B cell (primary cell): ENCODE measurements at regions not wholly inside any gene's neighbourhood (a gene's known extent, or its start where the extent isn't known, plus 50 kb on each side); places are given as distances from the start of the nearest gene placed in this dataset.

Experiments
- ATAC-seq: fragments of 200-7000 bp; cut with Tn5 transposase; one replicate; pipeline ENCODE4 v1.10.0; 2021; ENCODE audit warnings: low read depth, mild to moderate bottlenecking, moderate number of reproducible peaks, moderate library complexity
- CTCF ChIA-PET: fragments of 350-600 bp; sonication (Branson Sonifier 250); formaldehyde crosslinking; loops from one replicate; lab custom pipeline; 2021; ENCODE audit warnings: antibody characterized with exemption, inconsistent platforms; lab: Charles Lee
- POLR2A ChIA-PET: fragments of 350-600 bp; sonication (Branson Sonifier 250); formaldehyde crosslinking; loops from one replicate; lab custom pipeline; 2021; ENCODE audit warnings: antibody characterized with exemption; lab: Charles Lee
- DNase-seq: peaks from one replicate; pipeline ENCODE4 v3.0.0; 2013
- H2AFZ ChIP-seq: 2 replicates; pipeline ENCODE4 v1.6.1; 2012; ENCODE audit warnings: mild to moderate bottlenecking, low read depth, low read length; ENCODE audit not compliant: insufficient read depth, poor library complexity, severe bottlenecking
- H3K27ac ChIP-seq, 2 donors: 1 replicate in 1 of 2; 2 replicates in 1 of 2; pipeline ENCODE4 v1.5.1; 2012 to 2013; ENCODE audit warnings: low read length in 2 of 2, mild to moderate bottlenecking in 2 of 2, moderate library complexity in 1 of 2
- H3K27me3 ChIP-seq, 4 experiments: fragments of 200-600 bp in 1 of 4; sonication (generic) in 1 of 4; replicated peaks in 1 of 4; 1 replicate in 2 of 4; 2 replicates in 2 of 4; pipeline versions ENCODE4 v1.6.1 to v1.7.0; 2013 to 2016; ENCODE audit warnings: low read length in 3 of 4, mild to moderate bottlenecking in 2 of 4, mixed read lengths in 1 of 4, moderate library complexity in 1 of 4; ENCODE audit not compliant: insufficient read depth in 4 of 4, control insufficient read depth in 3 of 4; ENCODE audit errors: control extremely low read depth in 1 of 4
- H3K36me3 ChIP-seq, 2 experiments: replicated peaks in 1 of 2; 1 replicate in 1 of 2; 2 replicates in 1 of 2; pipeline versions ENCODE4 v1.6.1 to v1.7.1; 2013; ENCODE audit warnings: low read length in 1 of 2; ENCODE audit not compliant: insufficient read depth in 2 of 2, control insufficient read depth in 1 of 2; ENCODE audit errors: control extremely low read depth in 1 of 2, extremely low read depth in 1 of 2
- H3K4me1 ChIP-seq, 2 donors: fragments of 200-600 bp in 1 of 2; sonication (generic) in 1 of 2; 1 replicate in 1 of 2; 2 replicates in 1 of 2; pipeline versions ENCODE4 v1.5.1 to v1.6.1; 2013 to 2017; ENCODE audit warnings: low read length in 2 of 2; ENCODE audit not compliant: control insufficient read depth in 2 of 2, insufficient read depth in 2 of 2
- H3K4me2 ChIP-seq: replicated peaks from 2 replicates; pipeline ENCODE3; 2012; ENCODE audit warnings: mild to moderate bottlenecking, low read depth, low read length; ENCODE audit not compliant: poor library complexity, severe bottlenecking
- H3K4me3 ChIP-seq, 5 experiments: fragments of 200-600 bp in 1 of 5; sonication (generic) in 1 of 5; 1 replicate in 3 of 5; 2 replicates in 2 of 5; pipeline versions ENCODE4 v1.5.1 to v1.7.0; 2011 to 2016; ENCODE audit warnings: low read length in 4 of 5, mild to moderate bottlenecking in 4 of 5, low read depth in 2 of 5, control low read depth in 1 of 5, moderate library complexity in 1 of 5; ENCODE audit not compliant: insufficient read depth in 1 of 5; ENCODE audit errors: control extremely low read depth in 1 of 5, extremely low read depth in 1 of 5
- H3K79me2 ChIP-seq: fragments of 200-600 bp; sonication (generic); one replicate; pipeline ENCODE4 v1.6.0; 2016; ENCODE audit warnings: low read length; ENCODE audit not compliant: control insufficient read depth, insufficient read depth
- H3K9ac ChIP-seq: fragments of 200-600 bp; sonication (generic); 2 replicates; pipeline ENCODE4 v1.6.1; 2017; ENCODE audit warnings: mild to moderate bottlenecking, low read length, moderate library complexity
- H3K9me3 ChIP-seq, 3 donors: one replicate each; pipeline versions ENCODE4 v1.6.1 to v1.7.1; 2013; ENCODE audit warnings: low read length in 2 of 3; ENCODE audit not compliant: control insufficient read depth in 2 of 3, insufficient read depth in 1 of 3; ENCODE audit errors: control extremely low read depth in 1 of 3
- H4K20me1 ChIP-seq: 2 replicates; pipeline ENCODE4 v1.6.0; 2012; ENCODE audit warnings: mild to moderate bottlenecking, low read length; ENCODE audit not compliant: insufficient read depth, control insufficient read depth, poor library complexity, severe bottlenecking
- H3K27ac Mint-ChIP-seq: one replicate; pipeline ENCODE4 v1.8.0; 2021; ENCODE audit warnings: mixed read lengths
- H3K27me3 Mint-ChIP-seq: one replicate; pipeline ENCODE4 v1.8.0; 2021; ENCODE audit warnings: mixed read lengths
- H3K4me1 Mint-ChIP-seq: one replicate; pipeline ENCODE4 v1.8.0; 2021; ENCODE audit warnings: mixed read lengths
- H3K4me3 Mint-ChIP-seq: one replicate; pipeline ENCODE4 v1.8.0; 2021; ENCODE audit warnings: mixed read lengths
- H3K9me3 Mint-ChIP-seq: one replicate; pipeline ENCODE4 v1.8.0; 2022; ENCODE audit warnings: mixed read lengths; ENCODE audit not compliant: insufficient read depth
- EZH2 ChIP-seq: IDR thresholded peaks from 2 replicates; pipeline ENCODE4 v1.6.1; 2012; ENCODE audit warnings: borderline replicate concordance, low read depth, mild to moderate bottlenecking, moderate library complexity, low read length; ENCODE audit not compliant: insufficient read depth, poor library complexity, severe bottlenecking
- WGBS: methylation state at CpG from one replicate; pipeline ENCODE4 v1.1.5; 2013; ENCODE audit warnings: missing lambda C conversion rate; ENCODE audit not compliant: insufficient coverage; 5-methylcytosine and 5-hydroxymethylcytosine counted together
- intact Hi-C: fragments of 100-400 bp; cut with micrococcal nuclease; formaldehyde crosslinking; loops from one replicate; pipeline ENCODE4 v1.10.0; 2022
- TF ChIP-seq, protein P1 (sequence below): fragments of 200-600 bp; IDR thresholded peaks from one replicate; pipeline ENCODE4 v1.8.0; 2022; ENCODE audit warnings: antibody characterized with exemption, mild to moderate bottlenecking

DNA sequence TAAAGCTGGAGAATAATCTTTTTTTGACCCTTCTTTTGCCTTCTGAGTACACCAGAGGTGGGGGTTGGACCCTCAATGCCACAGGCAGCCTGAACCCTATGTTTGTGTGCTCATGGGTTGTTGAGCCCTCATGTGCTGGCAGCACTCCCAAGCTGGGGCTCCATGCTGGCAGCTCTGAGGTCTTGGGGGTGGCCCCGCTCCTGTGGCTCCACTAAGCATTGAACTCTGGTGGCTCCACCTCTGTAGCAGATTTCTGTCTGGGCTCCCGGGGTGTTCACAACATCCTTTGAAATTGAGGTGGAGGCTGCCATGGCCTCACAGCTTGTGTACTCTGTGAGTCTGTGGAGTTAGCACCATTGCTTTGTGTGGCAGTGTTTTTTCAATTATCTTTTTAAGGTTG is 557.4 kb upstream of the SEL1L start:
- Mint-ChIP-seq H3K4me3 (no peak overlapping the region), H3K27ac (no peak overlapping the region), H3K9me3 (peaks cover 12% of the 10 kb centered on the region), H3K27me3 (no peaks in the 10 kb centered on the region), H3K4me1 (no peaks in the 10 kb centered on the region)
- H4K20me1 ChIP-seq: no peaks in the 10 kb centered on the region
- DNase-seq (no peak), ATAC-seq (no peak)
- no peaks in the 10 kb centered on the region for H3K36me3 ChIP-seq
- no peaks in the 10 kb centered on the region for H3K4me1 ChIP-seq
- ChIA-PET POLR2A (no interaction called here), CTCF (no interaction called here)
- no peak overlapping the region for H3K27ac ChIP-seq
- H3K79me2 ChIP-seq: no peaks in the 10 kb centered on the region
- no peak overlapping the region for H2AFZ ChIP-seq
- TF ChIP-seq, protein P1, sequence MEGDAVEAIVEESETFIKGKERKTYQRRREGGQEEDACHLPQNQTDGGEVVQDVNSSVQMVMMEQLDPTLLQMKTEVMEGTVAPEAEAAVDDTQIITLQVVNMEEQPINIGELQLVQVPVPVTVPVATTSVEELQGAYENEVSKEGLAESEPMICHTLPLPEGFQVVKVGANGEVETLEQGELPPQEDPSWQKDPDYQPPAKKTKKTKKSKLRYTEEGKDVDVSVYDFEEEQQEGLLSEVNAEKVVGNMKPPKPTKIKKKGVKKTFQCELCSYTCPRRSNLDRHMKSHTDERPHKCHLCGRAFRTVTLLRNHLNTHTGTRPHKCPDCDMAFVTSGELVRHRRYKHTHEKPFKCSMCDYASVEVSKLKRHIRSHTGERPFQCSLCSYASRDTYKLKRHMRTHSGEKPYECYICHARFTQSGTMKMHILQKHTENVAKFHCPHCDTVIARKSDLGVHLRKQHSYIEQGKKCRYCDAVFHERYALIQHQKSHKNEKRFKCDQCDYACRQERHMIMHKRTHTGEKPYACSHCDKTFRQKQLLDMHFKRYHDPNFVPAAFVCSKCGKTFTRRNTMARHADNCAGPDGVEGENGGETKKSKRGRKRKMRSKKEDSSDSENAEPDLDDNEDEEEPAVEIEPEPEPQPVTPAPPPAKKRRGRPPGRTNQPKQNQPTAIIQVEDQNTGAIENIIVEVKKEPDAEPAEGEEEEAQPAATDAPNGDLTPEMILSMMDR: no peak
- TF ChIP-seq EZH2: no peak
- no peak overlapping the region for H3K4me2 ChIP-seq
- H3K9me3 ChIP-seq: peaks cover 0 to 3% (median 0%) of the 10 kb centered on the region in 3 donors
- intact Hi-C loops: no loop called here
- WGBS: 77% methylated on average over 2 of the region's 2 CpGs
- H3K4me3 ChIP-seq: no peak overlapping the region
- H3K27me3 ChIP-seq: no peaks in the 10 kb centered on the region
- no peak overlapping the region for H3K9ac ChIP-seq

DNA sequence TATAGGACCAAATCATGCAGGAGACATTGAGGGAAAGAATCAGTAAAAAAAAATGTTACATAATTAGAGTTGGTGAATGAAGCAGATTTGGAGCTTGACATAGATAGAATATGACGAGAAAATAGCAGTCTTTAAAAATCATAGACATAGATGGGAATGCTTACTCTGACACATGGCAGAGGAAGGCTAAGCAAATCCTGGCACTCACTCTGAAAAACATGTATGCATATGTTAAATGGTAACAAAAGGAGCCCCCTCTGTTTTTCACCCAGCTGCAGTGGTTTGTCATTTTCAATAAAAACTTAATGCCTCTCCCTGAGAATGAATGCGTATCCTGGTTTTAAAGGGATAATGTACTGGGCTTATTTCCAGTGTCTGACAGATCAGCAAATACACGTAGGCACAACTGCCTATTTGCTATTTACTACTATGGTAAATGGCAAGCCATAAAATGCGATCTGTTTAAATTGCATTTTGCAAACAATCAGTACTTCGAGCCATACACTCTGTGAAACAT is 561.2 kb upstream of the SEL1L start:
- no peak for ATAC-seq

More for the DNA sequence above, 561.2 kb upstream of the SEL1L start:
- H4K20me1 ChIP-seq: no peaks in the 10 kb centered on the region
- peaks cover 0 to 6% (median 0%) of the 10 kb centered on the region in 3 donors for H3K9me3 ChIP-seq
- no peak for DNase-seq
- intact Hi-C loops: no loop called here
- Mint-ChIP-seq H3K27me3 (no peaks in the 10 kb centered on the region), H3K27ac (no peak overlapping the region), H3K4me1 (no peaks in the 10 kb centered on the region), H3K9me3 (peaks cover 4% of the 10 kb centered on the region), H3K4me3 (no peak overlapping the region)
- no peaks in the 10 kb centered on the region for H3K79me2 ChIP-seq
- no peak for TF ChIP-seq EZH2
- TF ChIP-seq, protein P1: no peak
- ChIA-PET POLR2A (no interaction called here), CTCF (no interaction called here)
- no peaks in the 10 kb centered on the region for H3K36me3 ChIP-seq
- H3K9ac ChIP-seq: no peak overlapping the region
- H3K4me2 ChIP-seq: no peak overlapping the region
- WGBS: 100% methylated on average over 1 of the region's 5 CpGs
- no peaks in the 10 kb centered on the region for H3K4me1 ChIP-seq
- H3K27ac ChIP-seq: no peak overlapping the region
- no peak overlapping the region for H2AFZ ChIP-seq
- no peak overlapping the region for H3K4me3 ChIP-seq
- H3K27me3 ChIP-seq: no peaks in the 10 kb centered on the region
